HG03558 (cell line): ENCODE measurements at regions not wholly inside any gene's neighbourhood (a gene's known extent, or its start where the extent isn't known, plus 50 kb on each side); places are given as distances from the start of the nearest gene placed in this dataset.
"Not testable (repeated sequence)": the region's sequence is repeated elsewhere in the genome, so short reads cannot be mapped to it uniquely, and the experiment has no call there.

Experiments used
- ATAC-seq: cut with Tn5 transposase; IDR thresholded peaks from one replicate; pipeline ENCODE4 v1.9.1; 2021; ENCODE audit warnings: moderate number of reproducible peaks; ENCODE audit not compliant: unreplicated experiment; ENCODE audit errors: extremely low read depth

DNA sequence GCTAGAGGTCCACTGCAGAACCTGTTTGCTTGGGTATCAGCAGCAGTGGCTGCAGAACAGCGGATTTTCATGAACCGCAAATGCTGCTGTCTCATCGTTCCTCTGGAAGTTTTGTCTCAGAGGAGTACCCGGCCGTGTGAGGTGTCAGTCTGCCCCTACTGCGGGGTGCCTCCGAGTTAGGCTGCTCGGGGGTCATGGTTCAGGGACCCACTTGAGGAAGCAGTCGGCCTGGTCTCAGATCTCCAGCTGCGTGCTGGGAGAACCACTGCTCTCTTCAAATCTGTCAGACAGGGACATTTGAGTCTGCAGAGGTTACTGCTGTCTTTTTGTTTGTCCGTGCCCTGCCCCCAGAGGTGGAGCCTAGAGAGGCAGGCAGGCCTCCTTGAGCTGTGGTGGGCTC lies 109.5 kb upstream of the TMEM196 start:
- ATAC-seq = not testable (repeated sequence)

DNA sequence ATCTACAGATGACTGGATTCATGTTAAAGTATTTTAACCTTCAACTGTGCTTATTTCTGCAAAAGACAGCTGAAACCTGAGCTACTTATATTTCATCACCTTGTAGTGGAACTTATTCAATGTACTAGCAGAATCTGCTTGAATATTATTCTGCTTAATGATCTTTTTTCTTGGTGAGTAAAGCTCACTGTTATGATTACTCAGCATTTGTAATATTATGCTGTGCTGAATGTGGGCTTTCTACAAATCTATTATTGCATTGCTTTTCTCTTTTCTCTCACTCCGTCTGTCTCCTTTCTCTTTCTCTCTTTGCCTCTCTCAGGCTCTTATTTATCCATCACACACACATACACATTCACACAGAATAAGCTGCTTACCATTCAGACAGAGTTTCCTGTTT lies 98.7 kb upstream of the TMEM196 start:
- ATAC-seq = no peak

DNA sequence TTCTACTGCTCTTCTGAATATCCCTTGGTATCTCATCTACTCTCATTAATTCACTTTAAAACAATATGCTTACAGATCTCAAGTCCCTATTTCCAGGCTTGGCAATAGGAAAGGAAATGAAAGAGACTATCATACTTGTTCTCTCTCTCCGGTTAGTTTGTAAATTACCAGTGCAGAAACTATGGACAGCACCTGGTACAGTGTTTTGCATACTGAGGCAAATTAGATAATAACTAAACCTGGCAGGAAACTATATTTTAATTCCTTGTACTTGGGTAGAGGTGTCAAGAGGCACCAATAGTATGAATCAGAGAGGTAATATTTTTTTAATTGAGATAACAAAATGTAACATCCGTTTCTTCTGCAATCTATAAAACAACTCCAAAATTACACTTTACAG lies 97.7 kb upstream of the TMEM196 start:
- ATAC-seq = no peak

DNA sequence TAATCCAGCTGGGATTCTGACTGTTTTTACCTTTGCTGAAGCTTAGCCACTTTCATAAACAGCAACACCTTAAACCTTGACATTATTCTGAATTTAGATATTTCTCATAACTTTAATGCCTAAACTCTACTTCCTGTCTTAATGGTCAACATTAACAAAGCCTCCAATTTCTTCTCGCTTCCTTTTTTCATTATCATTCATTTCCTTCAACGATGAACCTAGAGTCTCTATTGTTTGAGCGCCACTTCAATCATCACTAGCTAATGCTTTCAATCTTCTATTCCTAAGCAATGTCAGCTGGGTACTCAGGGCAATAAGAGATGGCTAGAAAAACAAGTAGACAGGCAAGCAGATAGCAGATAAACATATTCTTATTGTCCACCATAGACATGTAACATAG lies 96.6 kb upstream of the TMEM196 start:
- ATAC-seq = no peak

DNA sequence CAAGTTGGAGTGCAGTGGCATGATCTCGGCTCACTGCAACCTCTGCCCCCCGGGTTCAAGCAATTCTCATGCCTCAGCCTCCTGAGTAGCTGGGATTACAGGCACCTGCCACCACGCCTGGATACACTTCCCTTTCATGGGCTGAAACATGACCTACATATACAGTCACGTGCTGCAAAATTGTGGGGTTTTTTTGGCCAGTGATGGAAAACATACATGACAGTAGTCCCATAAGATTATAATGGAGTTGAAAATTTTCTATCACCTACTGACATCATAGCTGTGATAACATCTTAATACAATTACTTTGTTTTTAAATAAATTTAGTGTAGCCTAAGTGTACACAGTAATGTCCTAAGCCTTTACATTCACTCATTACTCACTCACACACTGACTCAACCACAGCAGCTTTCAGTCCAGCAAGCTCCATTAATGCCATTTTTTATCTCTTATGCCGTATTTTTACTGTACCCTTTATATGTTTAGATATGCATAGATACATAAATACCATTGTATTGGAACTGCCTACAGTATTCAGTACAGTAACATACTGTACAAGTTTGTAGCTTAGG lies 79.9 kb upstream of the TMEM196 start:
- no peak for ATAC-seq

DNA sequence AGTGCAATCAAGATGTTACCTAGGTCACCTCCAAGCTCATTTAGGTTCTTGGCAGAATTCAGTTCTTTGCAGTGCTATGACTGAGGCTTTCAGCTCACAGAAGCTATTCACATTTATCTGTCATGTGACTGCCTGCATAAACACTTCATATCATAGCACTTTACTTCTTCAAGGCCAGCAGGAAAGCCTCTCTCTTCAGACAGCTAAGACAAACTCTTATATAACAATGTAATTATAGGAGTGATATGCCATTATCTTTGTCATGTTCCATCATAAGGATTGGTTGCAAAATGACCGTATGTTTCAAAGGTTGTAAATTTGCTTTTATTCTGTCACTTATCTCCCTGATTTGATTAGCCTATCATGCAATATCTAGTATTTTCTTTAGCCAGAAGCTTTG lies 78.8 kb upstream of the TMEM196 start:
- ATAC-seq = no peak

DNA sequence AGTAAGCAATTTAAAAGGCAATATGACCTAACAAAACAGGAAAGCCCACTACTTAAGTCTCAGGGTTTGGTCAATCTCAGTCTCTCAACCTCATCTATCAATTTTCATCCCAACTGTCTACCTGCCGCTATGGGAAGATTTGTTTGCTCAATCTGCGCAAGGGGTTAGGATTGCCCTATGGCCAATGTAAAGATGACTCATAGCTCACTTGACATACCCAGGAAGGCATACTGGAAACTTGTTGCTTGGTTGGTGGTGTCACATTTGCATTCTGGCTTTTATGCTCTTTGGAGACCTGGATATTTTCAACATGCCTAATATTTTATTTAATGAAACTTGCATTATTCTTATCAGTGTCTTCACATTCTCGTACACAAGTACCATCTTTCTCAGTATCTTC lies 78.1 kb upstream of the TMEM196 start:
- no peak for ATAC-seq

DNA sequence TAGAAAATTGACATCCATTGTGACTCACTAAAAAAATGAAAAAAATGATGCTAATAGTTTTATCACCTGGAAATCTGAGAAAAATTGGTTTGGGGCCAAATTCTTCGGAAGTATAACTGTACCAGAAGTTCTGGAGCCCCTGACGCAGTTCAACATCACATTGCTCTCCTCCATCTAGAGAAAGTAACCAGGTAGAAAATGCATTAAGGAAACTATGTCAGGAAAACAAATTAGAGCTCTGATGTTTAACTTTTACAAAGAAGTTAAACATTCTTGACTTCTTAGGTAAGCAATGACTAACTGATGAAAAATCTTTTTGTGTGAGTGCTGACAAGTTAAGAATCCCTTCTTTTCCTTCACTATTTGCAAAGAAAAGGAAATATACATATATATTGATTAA lies 61.1 kb upstream of the TMEM196 start:
- ATAC-seq = no peak

DNA sequence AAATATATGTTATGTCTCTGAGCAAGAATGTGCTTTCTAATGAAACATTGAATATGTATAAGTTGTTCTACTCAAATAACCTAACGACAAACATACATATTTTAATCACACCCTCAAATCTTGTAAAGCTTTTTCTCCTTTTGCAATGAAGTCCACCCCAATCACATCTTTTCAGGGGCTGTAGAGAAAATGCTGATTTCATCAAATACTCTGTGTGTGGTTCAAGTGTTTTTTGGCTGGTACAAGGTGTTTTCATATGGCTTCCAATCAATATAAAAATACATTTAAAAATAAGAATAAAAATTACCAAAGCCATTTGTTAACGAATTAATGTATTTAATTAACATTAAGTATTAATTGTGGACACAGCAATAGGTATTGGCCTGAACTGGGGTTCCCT lies 57.2 kb upstream of the TMEM196 start:
- ATAC-seq = no peak
